Endothelial cell of umbilical vein (primary cell): ENCODE measurements at regions not wholly inside any gene's neighbourhood (a gene's known extent, or its start where the extent isn't known, plus 50 kb on each side); places are given as distances from the start of the nearest gene placed in this dataset.
A peak's percentile ranks its signal among the peaks of the same experiment; 100 is the strongest.

Experiments
- BruUV-seq: library from RNA; stranded (reverse); fragments of 400-500 nt; replicated peaks from 2 replicates; lab custom pipeline; 2021; lab: Mats Ljungman, UMichigan
- CTCF ChIA-PET: fragments of 300-600, 350-600 bp; sonication (Branson Sonifier 250); formaldehyde crosslinking; loops from one replicate; lab custom pipeline; 2021; ENCODE audit warnings: antibody characterized with exemption, inconsistent platforms; lab: Charles Lee
- POLR2A ChIA-PET: fragments of 300-600, 350-600 bp; sonication (Branson Sonifier 250); formaldehyde crosslinking; loops from one replicate; lab custom pipeline; 2021; ENCODE audit warnings: antibody characterized with exemption, inconsistent platforms; lab: Charles Lee
- DNase-seq: peaks from one replicate; pipeline ENCODE4 v3.0.0-alpha.2; 2011; ENCODE audit warnings: low read depth, low spot score
- FAIRE-seq: peaks from 2 replicates; lab custom pipeline; 2011; peaks lifted over from hg19 to GRCh38; lab: Jason Lieb, UNC
- H2AFZ ChIP-seq: 2 replicates; pipeline ENCODE4 v1.6.0; 2012; ENCODE audit warnings: low read depth, low read length, control low read depth, inconsistent platforms
- H3K27ac ChIP-seq: 2 replicates; pipeline ENCODE4 v1.5.1; 2011; ENCODE audit warnings: low read depth, mild to moderate bottlenecking, control low read depth, low read length, moderate library complexity; ENCODE audit not compliant: insufficient read depth
- H3K27me3 ChIP-seq, 2 experiments: 2 replicates each; pipeline versions ENCODE4 v1.6.0 to v1.6.1; 2011; ENCODE audit warnings: low read length in 2 of 2, mixed read lengths in 1 of 2; ENCODE audit not compliant: control insufficient read depth in 2 of 2, insufficient read depth in 2 of 2
- H3K36me3 ChIP-seq, 2 experiments: 2 replicates in 1 of 2; 3 replicates in 1 of 2; pipeline ENCODE4 v1.5.1; 2011; ENCODE audit warnings: low read length in 2 of 2, mild to moderate bottlenecking in 1 of 2, moderate library complexity in 1 of 2; ENCODE audit not compliant: control insufficient read depth in 2 of 2, insufficient read depth in 2 of 2; ENCODE audit errors: extremely low read depth in 1 of 2
- H3K4me1 ChIP-seq: 3 replicates; pipeline ENCODE4 v1.5.1; 2011; ENCODE audit warnings: mild to moderate bottlenecking, low read length; ENCODE audit not compliant: control insufficient read depth, insufficient read depth; ENCODE audit errors: extremely low read depth
- H3K4me2 ChIP-seq: 2 replicates; pipeline ENCODE4 v1.6.1; 2011; ENCODE audit warnings: low read length, control low read depth, mixed read lengths; ENCODE audit not compliant: insufficient read depth
- H3K4me3 ChIP-seq, 3 experiments: fragments of 200-600 bp in 1 of 3; sonication (generic), shearing (Covaris generic) in 1 of 3; replicated peaks in 1 of 3; 2 replicates each; pipeline ENCODE4 v1.5.1; 2011 to 2016; ENCODE audit warnings: control low read depth in 3 of 3, low read length in 3 of 3, mild to moderate bottlenecking in 2 of 3, inconsistent platforms in 1 of 3, low read depth in 1 of 3, moderate library complexity in 1 of 3; ENCODE audit not compliant: insufficient read depth in 1 of 3
- H3K79me2 ChIP-seq: 2 replicates; pipeline ENCODE4 v1.6.0; 2012; ENCODE audit warnings: low read length, inconsistent platforms; ENCODE audit not compliant: control insufficient read depth, insufficient read depth
- H3K9ac ChIP-seq: replicated peaks from 2 replicates; pipeline ENCODE3; 2011; ENCODE audit warnings: low read length, control low read depth; ENCODE audit not compliant: insufficient read depth; ENCODE audit errors: extremely low read depth
- H3K9me1 ChIP-seq: replicated peaks from 3 replicates; pipeline ENCODE4 v1.6.0; 2011; ENCODE audit warnings: mild to moderate bottlenecking, low read length; ENCODE audit not compliant: control insufficient read depth, insufficient read depth; ENCODE audit errors: extremely low read depth
- H3K9me3 ChIP-seq: replicated peaks from 2 replicates; pipeline ENCODE4 v1.5.1; 2012; ENCODE audit warnings: low read length, inconsistent platforms; ENCODE audit not compliant: control insufficient read depth, insufficient read depth
- H4K20me1 ChIP-seq: replicated peaks from 2 replicates; pipeline ENCODE3; 2011; ENCODE audit warnings: mild to moderate bottlenecking, low read length; ENCODE audit not compliant: control insufficient read depth, insufficient read depth; ENCODE audit errors: extremely low read depth
- EZH2 ChIP-seq: IDR thresholded peaks from 2 replicates; pipeline ENCODE4 v1.6.1; 2012; ENCODE audit warnings: borderline replicate concordance, low read depth, mild to moderate bottlenecking, moderate library complexity, low read length, inconsistent platforms; ENCODE audit not compliant: severe bottlenecking
- FOS ChIP-seq: IDR thresholded peaks from 2 replicates; pipeline ENCODE4 v1.6.1; 2011; ENCODE audit warnings: mild to moderate bottlenecking, low read length, moderate library complexity, borderline replicate concordance; ENCODE audit not compliant: insufficient read depth
- GATA2 ChIP-seq: IDR thresholded peaks from 2 replicates; pipeline ENCODE4 v1.7.0; 2011; ENCODE audit warnings: low read depth, mild to moderate bottlenecking, moderate library complexity, mixed read lengths, low read length; ENCODE audit not compliant: insufficient read length, insufficient read depth
- JUN ChIP-seq: IDR thresholded peaks from 2 replicates; pipeline ENCODE4 v1.6.1; 2011; ENCODE audit warnings: borderline replicate concordance, low read depth; ENCODE audit not compliant: insufficient read length, insufficient read depth
- MYC ChIP-seq: IDR thresholded peaks from one replicate; pipeline ENCODE4 v1.6.1; 2011; ENCODE audit warnings: mild to moderate bottlenecking, low read depth, low read length
- POLR2A ChIP-seq: IDR thresholded peaks from 2 replicates; pipeline ENCODE4 v1.6.1; 2012; ENCODE audit warnings: low read depth, mild to moderate bottlenecking, control low read depth, low read length
- POLR2AphosphoS5 ChIP-seq: IDR thresholded peaks from 2 replicates; pipeline ENCODE4 v1.6.1; 2012; ENCODE audit warnings: low read depth, mild to moderate bottlenecking, control low read depth, low read length, moderate library complexity; ENCODE audit not compliant: insufficient read depth
- dilution Hi-C: fragments of 300-500 bp; cut with MboI; formaldehyde crosslinking; loops from one replicate; pipeline ENCODE4 v1.15.0; 2019; ENCODE audit warnings: low sequenced_read_pairs; ENCODE audit not compliant: extremely low pct_ligation_motif_present
- intact Hi-C: fragments of 100-400 bp; cut with micrococcal nuclease; formaldehyde crosslinking; loops from one replicate; pipeline ENCODE4 v1.10.0; 2022
- TF ChIP-seq, protein P1 (sequence below), 2 donors: IDR thresholded peaks; 1 replicate in 1 of 2; 2 replicates in 1 of 2; pipeline ENCODE4 v1.5.1; 2011; ENCODE audit warnings: low read length in 2 of 2, mild to moderate bottlenecking in 2 of 2, moderate library complexity in 2 of 2, control low read depth in 1 of 2, inconsistent platforms in 1 of 2, low read depth in 1 of 2; ENCODE audit not compliant: insufficient read depth in 1 of 2; ENCODE audit errors: extremely low read depth in 1 of 2
- TF ChIP-seq, protein P2 (sequence below): IDR thresholded peaks from 2 replicates; pipeline ENCODE4 v1.6.1; 2011; ENCODE audit not compliant: insufficient read depth, insufficient read length

GRCh38 chr15:62889734-62890505 is 152.6 kb upstream of the TPM1 start:
- POLR2A ChIA-PET, result interaction anchor here (0.7 kb wide), 1 partner anchor 152 kb away, joined by 3 read pairs; the partner anchor contains the start of gene TPM1
- Histone ChIP-seq H3K4me2 (peak overlapping the region; percentile 34), H3K9ac (peak overlapping the region; percentile 12), H2AFZ (peak overlapping the region; percentile 18), H3K9me3 (no peaks in the 10 kb centered on the region), H4K20me1 (no peaks in the 10 kb centered on the region), H3K79me2 (no peaks in the 10 kb centered on the region), H3K27ac (peak overlapping the region; percentile 76), H3K27me3 (no peaks in the 10 kb centered on the region), H3K4me3 (no peak overlapping the region), H3K9me1 (no peaks in the 10 kb centered on the region), H3K4me1 (peaks cover 40% of the 10 kb centered on the region), H3K36me3 (no peaks in the 10 kb centered on the region)
- BruUV-seq, result TSS peak; percentile 79
- FAIRE-seq (peak; percentile 55), DNase-seq (peak; percentile 92)
- intact Hi-C loops, result no loop called here
- CTCF ChIA-PET, result interaction anchor here (1.0 to 1.5 kb wide), 6 partner anchors 8 to 158 kb away, joined by 3 to 9 read pairs (median 4); no protein-coding TSS in a partner anchor
- TF ChIP-seq, protein P1, sequence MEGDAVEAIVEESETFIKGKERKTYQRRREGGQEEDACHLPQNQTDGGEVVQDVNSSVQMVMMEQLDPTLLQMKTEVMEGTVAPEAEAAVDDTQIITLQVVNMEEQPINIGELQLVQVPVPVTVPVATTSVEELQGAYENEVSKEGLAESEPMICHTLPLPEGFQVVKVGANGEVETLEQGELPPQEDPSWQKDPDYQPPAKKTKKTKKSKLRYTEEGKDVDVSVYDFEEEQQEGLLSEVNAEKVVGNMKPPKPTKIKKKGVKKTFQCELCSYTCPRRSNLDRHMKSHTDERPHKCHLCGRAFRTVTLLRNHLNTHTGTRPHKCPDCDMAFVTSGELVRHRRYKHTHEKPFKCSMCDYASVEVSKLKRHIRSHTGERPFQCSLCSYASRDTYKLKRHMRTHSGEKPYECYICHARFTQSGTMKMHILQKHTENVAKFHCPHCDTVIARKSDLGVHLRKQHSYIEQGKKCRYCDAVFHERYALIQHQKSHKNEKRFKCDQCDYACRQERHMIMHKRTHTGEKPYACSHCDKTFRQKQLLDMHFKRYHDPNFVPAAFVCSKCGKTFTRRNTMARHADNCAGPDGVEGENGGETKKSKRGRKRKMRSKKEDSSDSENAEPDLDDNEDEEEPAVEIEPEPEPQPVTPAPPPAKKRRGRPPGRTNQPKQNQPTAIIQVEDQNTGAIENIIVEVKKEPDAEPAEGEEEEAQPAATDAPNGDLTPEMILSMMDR (IDR thresholded peaks at IDR 0.05; ENCODE audit: extremely low read depth in 1 of 2, insufficient read depth in 1 of 2, low read depth in 1 of 2, low read length in 2 of 2), result peak in 1 of 2 donors; percentile 0
- TF ChIP-seq, protein P2, sequence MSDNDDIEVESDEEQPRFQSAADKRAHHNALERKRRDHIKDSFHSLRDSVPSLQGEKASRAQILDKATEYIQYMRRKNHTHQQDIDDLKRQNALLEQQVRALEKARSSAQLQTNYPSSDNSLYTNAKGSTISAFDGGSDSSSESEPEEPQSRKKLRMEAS, result no peak
- TF ChIP-seq FOS (no peak), JUN (peak; percentile 56), EZH2 (no peak), POLR2AphosphoS5 (no peak), POLR2A (peak; percentile 36), MYC (no peak), GATA2 (peak; percentile 20)
- dilution Hi-C loops, result no loop called here
